ENCODE measurements at regions not wholly inside any gene's neighbourhood (a gene's known extent, or its start where the extent isn't known, plus 50 kb on each side); places are given as distances from the start of the nearest gene placed in this dataset.

GRCh38 chr18:35782926-35783325 is 189.6 kb upstream of the RMP24 start:
- TF ChIP-seq POLR2A (IDR thresholded peaks at IDR 0.05; ENCODE audit: low read depth, low read length) (no peak), POLR2AphosphoS5 (IDR thresholded peaks at IDR 0.05; ENCODE audit: low read depth, low read length) (no peak), SPI1 (IDR thresholded peaks at IDR 0.05; ENCODE audit: low read depth, low read length) (no peak), TAF1 (IDR thresholded peaks at IDR 0.05; ENCODE audit: low read depth, low read length) (no peak)

Data from GM12891 (cell line).